RWPE2 (cell line): ENCODE measurements at regions not wholly inside any gene's neighbourhood (a gene's known extent, or its start where the extent isn't known, plus 50 kb on each side); places are given as distances from the start of the nearest gene placed in this dataset.

ENCODE experiments used
- ATAC-seq: fragments of 200-7000 bp; cut with Tn5 transposase; 3 replicates; pipeline ENCODE4 v1.9.1; 2021; ENCODE audit warnings: low read depth
- DNase-seq: peaks from one replicate; pipeline ENCODE4 v3.0.0-alpha.2; 2020; ENCODE audit warnings: low spot score
- H3K27ac ChIP-seq: fragments of 450-650 bp; 2 replicates; pipeline ENCODE4 v1.5.1; 2017; ENCODE audit warnings: mild to moderate bottlenecking; ENCODE audit not compliant: poor library complexity, severe bottlenecking
- H3K27me3 ChIP-seq: fragments of 250-450 bp; sonication (Bioruptor Pico); 2 replicates; pipeline ENCODE4 v1.5.1; 2021; ENCODE audit warnings: mild to moderate bottlenecking, moderate library complexity; ENCODE audit not compliant: insufficient read depth, poor library complexity, severe bottlenecking
- H3K36me3 ChIP-seq: fragments of 250-450 bp; sonication (Bioruptor Pico); 2 replicates; pipeline ENCODE4 v1.5.1; 2020; ENCODE audit warnings: low read depth, mild to moderate bottlenecking, moderate library complexity
- H3K4me1 ChIP-seq: fragments of 250-450 bp; sonication (Bioruptor Pico); 2 replicates; pipeline ENCODE4 v1.5.1; 2021; ENCODE audit warnings: mild to moderate bottlenecking, moderate library complexity; ENCODE audit not compliant: insufficient read depth, poor library complexity, severe bottlenecking
- H3K4me3 ChIP-seq: fragments of 250-450 bp; sonication (Bioruptor Pico); 2 replicates; pipeline ENCODE4 v1.5.1; 2021; ENCODE audit warnings: mild to moderate bottlenecking, moderate library complexity; ENCODE audit not compliant: severe bottlenecking
- H3K9me3 ChIP-seq: fragments of 250-450 bp; sonication (Bioruptor Pico); 2 replicates; pipeline ENCODE4 v1.5.1; 2021; ENCODE audit warnings: mild to moderate bottlenecking, moderate library complexity; ENCODE audit not compliant: severe bottlenecking
- CTCF ChIP-seq: fragments of 450-650 bp; IDR thresholded peaks from one replicate; pipeline ENCODE4 v1.5.1; 2017; ENCODE audit warnings: mild to moderate bottlenecking, moderate library complexity; ENCODE audit not compliant: poor library complexity, severe bottlenecking

GRCh38 chr3:87634426-87634825 is 358.0 kb upstream of the POU1F1 start:
- Histone ChIP-seq H3K4me3 (no peak overlapping the region), H3K27me3 (no peaks in the 10 kb centered on the region), H3K36me3 (no peaks in the 10 kb centered on the region), H3K4me1 (no peaks in the 10 kb centered on the region), H3K9me3 (no peaks in the 10 kb centered on the region), H3K27ac (no peak overlapping the region)
- TF ChIP-seq CTCF: no peak
- ATAC-seq: no peak
- no peak for DNase-seq

GRCh38 chr3:87627316-87627715 is 350.9 kb upstream of the POU1F1 start:
- no peaks in the 10 kb centered on the region for H3K9me3 ChIP-seq
- ATAC-seq: no peak
- TF ChIP-seq CTCF: no peak

GRCh38 chr3:87626546-87626945 is 350.2 kb upstream of the POU1F1 start:
- Histone ChIP-seq H3K27ac (no peak overlapping the region), H3K27me3 (no peaks in the 10 kb centered on the region), H3K36me3 (no peaks in the 10 kb centered on the region), H3K4me3 (no peak overlapping the region), H3K9me3 (no peaks in the 10 kb centered on the region), H3K4me1 (no peaks in the 10 kb centered on the region)
- TF ChIP-seq CTCF: no peak
- ATAC-seq (no peak), DNase-seq (no peak)

More at GRCh38 chr3:87627316-87627715, 350.9 kb upstream of the POU1F1 start:
- DNase-seq: no peak
- H3K36me3 ChIP-seq: no peaks in the 10 kb centered on the region
- H3K4me1 ChIP-seq: no peaks in the 10 kb centered on the region
- H3K4me3 ChIP-seq: no peak overlapping the region
- no peaks in the 10 kb centered on the region for H3K27me3 ChIP-seq
- no peak overlapping the region for H3K27ac ChIP-seq

GRCh38 chr3:87625876-87626275 is 349.5 kb upstream of the POU1F1 start:
- Histone ChIP-seq H3K4me1 (no peaks in the 10 kb centered on the region), H3K27me3 (no peaks in the 10 kb centered on the region), H3K27ac (no peak overlapping the region), H3K36me3 (no peaks in the 10 kb centered on the region), H3K4me3 (no peak overlapping the region), H3K9me3 (no peaks in the 10 kb centered on the region)
- no peak for TF ChIP-seq CTCF
- DNase-seq (no peak), ATAC-seq (no peak)

GRCh38 chr3:87624860-87625259 is 348.5 kb upstream of the POU1F1 start:
- no peak for TF ChIP-seq CTCF
- ATAC-seq (no peak), DNase-seq (no peak)
- no peak overlapping the region for H3K27ac ChIP-seq
- H3K9me3 ChIP-seq: no peaks in the 10 kb centered on the region
- H3K4me3 ChIP-seq: no peak overlapping the region
- no peaks in the 10 kb centered on the region for H3K4me1 ChIP-seq
- no peaks in the 10 kb centered on the region for H3K27me3 ChIP-seq
- H3K36me3 ChIP-seq: no peaks in the 10 kb centered on the region
